KOPT-K1 (cell line): ENCODE measurements at regions not wholly inside any gene's neighbourhood (a gene's known extent, or its start where the extent isn't known, plus 50 kb on each side); places are given as distances from the start of the nearest gene placed in this dataset.
"Not testable (repeated sequence)": the region's sequence is repeated elsewhere in the genome, so short reads cannot be mapped to it uniquely, and the experiment has no call there.

Experiments
- H3K27ac ChIP-seq: fragments of 200-600 bp; sonication (generic); 2 replicates; pipeline ENCODE4 v1.5.1; 2016; ENCODE audit warnings: antibody characterized with exemption, mild to moderate bottlenecking, low read depth, low read length; ENCODE audit not compliant: poor library complexity, severe bottlenecking
- H3K36me3 ChIP-seq: fragments of 200-600 bp; sonication (generic); 2 replicates; pipeline ENCODE4 v1.5.1; 2017; ENCODE audit warnings: antibody characterized with exemption, mild to moderate bottlenecking, low read length, moderate library complexity; ENCODE audit not compliant: insufficient read depth
- H3K9me3 ChIP-seq: fragments of 200-600 bp; sonication (generic); 2 replicates; pipeline ENCODE4 v1.5.1; 2017; ENCODE audit warnings: antibody characterized with exemption, low read length, mild to moderate bottlenecking; ENCODE audit not compliant: insufficient read depth, poor library complexity, severe bottlenecking

- Histone ChIP-seq H3K27ac (no peak overlapping the region), H3K36me3 (no peaks in the 10 kb centered on the region), H3K9me3 (no peaks in the 10 kb centered on the region)
These were observed 497.9 kb upstream of the RAB6C start for GRCh38 chr2:129481306-129482219.

GRCh38 chr2:129482626-129483025 lies 496.8 kb upstream of the RAB6C start:
- Histone ChIP-seq H3K9me3 (no peaks in the 10 kb centered on the region), H3K27ac (no peak overlapping the region), H3K36me3 (no peaks in the 10 kb centered on the region)

DNA sequence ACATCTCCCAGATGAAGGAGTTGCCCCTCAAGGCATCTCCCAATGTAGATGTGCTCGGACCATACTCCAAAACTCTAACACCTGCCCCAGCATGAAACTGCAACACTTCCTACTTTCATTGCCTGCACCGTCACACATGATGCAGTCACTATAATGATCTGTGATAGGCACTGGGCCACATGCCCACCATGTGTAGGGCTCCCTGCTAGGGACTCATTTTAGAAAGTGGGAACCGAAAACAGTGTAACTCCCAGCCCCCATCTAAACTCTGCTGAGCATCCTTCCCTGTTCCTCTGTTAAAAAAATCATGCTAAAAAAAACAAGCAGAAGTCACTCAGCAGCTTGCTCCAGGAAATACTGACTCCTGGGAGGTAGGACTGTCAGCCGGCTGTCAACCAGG lies 496.1 kb upstream of the RAB6C start:
- H3K9me3 ChIP-seq = no peaks in the 10 kb centered on the region
- no peak overlapping the region for H3K27ac ChIP-seq
- no peaks in the 10 kb centered on the region for H3K36me3 ChIP-seq

GRCh38 chr2:129484999-129485897 lies 494.2 kb upstream of the RAB6C start:
- H3K27ac ChIP-seq = no peak overlapping the region
- H3K36me3 ChIP-seq = no peaks in the 10 kb centered on the region
- no peaks in the 10 kb centered on the region for H3K9me3 ChIP-seq

DNA sequence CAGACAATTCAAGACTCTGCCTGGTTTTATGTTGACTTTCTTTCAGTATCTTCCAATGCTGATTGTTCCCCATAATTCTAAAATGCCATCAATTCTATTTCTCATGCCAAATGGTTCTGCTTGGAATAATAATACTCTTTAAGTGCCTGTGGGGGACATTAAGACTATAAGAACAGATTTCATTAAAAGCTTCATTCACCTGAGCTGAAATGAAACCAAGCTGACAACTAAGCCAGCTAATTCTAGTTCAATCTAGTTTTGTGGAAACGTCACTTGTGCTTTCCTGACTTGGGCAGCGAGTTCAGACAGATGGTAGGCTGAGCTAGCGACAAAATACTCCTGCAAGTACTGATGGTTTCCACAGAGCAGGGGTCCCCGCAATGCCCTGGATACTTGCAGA lies 491.1 kb upstream of the RAB6C start:
- H3K9me3 ChIP-seq = no peaks in the 10 kb centered on the region
- no peak overlapping the region for H3K27ac ChIP-seq
- no peaks in the 10 kb centered on the region for H3K36me3 ChIP-seq

- Histone ChIP-seq H3K36me3 (no peaks in the 10 kb centered on the region), H3K27ac (no peak overlapping the region), H3K9me3 (no peaks in the 10 kb centered on the region)
These were observed 488.8 kb upstream of the RAB6C start for GRCh38 chr2:129490641-129491040.

- H3K36me3 ChIP-seq = no peaks in the 10 kb centered on the region
- no peak overlapping the region for H3K27ac ChIP-seq
- no peaks in the 10 kb centered on the region for H3K9me3 ChIP-seq
These were observed 488.2 kb upstream of the RAB6C start for GRCh38 chr2:129491308-129491707.

- Histone ChIP-seq H3K9me3 (no peaks in the 10 kb centered on the region), H3K36me3 (no peaks in the 10 kb centered on the region), H3K27ac (no peak overlapping the region)
These were observed 486.9 kb upstream of the RAB6C start for GRCh38 chr2:129492548-129492947.

DNA sequence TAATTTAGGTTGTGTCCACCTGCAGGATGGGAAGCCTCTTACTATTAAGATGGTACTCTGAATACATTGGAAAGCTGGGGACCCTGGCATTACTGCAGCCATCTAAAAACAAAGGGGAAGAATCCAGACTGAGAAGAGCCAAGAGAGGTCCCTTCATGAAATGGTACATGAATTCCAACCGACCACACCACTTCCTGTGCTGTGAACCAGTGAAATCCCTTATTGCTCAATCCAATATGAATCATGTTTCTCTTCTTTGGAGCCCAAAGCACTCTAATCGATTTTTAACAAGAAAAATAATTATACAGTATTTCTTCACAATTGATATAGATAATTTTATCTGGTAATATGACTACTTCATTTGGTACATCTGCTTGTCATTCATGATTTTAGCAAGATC lies 479.7 kb upstream of the RAB6C start:
- Histone ChIP-seq H3K27ac (no peak overlapping the region), H3K36me3 (no peaks in the 10 kb centered on the region), H3K9me3 (no peaks in the 10 kb centered on the region)

DNA sequence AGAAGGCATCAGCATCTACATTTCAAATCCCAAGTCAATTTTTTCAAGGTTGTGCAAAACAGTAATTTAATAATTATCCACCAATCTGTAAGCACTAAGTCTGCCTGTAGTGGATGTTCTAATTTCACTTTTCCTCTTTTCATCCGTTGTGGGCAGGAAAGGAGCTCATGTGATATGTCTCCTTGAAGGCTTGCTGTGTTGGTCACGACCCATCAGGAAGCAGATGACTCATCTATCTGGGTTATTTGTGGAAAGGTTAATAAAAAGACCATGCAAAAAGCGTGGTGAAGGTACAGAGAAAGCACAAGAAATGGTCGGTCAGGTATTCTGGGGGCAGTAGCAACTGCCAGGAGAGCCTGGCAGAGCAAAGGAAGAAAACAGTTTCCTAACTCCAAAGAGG lies 476.7 kb upstream of the RAB6C start:
- Histone ChIP-seq H3K36me3 (no peaks in the 10 kb centered on the region), H3K27ac (no peak overlapping the region), H3K9me3 (no peaks in the 10 kb centered on the region)

DNA sequence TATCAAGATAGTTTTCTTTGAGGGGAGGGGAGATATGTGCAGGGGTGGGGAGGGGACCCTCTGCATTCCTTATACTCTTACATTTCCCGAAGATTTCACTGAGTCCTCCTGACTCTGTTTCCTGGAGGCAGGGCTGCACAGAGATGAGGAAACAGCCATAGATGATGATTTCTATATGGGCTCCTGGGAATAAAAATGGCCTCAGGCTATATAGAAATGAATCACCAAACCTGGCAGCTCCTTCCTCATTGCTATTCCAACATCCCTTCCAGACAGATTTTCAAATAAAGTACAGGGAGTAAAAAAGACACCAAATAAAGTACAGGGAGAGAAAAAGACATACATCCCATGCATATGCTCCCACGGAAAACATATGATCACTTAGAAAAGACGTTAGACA lies 474.8 kb upstream of the RAB6C start:
- H3K27ac ChIP-seq = no peak overlapping the region
- no peaks in the 10 kb centered on the region for H3K36me3 ChIP-seq

DNA sequence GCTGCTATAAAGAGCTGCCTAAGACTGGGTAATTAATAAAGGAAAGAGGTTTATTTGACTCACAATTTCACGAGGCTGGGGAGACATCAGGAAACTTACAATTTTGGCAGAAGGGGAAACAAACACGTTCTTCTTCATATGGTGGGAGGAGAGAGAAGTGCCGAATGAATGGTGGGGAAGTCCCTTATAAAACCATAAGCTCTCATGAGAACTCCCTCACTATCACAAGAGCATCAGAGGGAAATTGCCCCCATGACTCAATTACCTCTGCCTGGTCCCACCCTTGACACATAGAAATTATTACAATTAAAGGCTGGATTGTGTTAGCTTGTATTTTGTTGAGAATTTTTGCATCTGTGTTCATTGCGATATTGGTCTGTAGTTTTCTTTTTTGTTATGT lies 460.5 kb upstream of the RAB6C start:
- H3K9me3 ChIP-seq = peaks cover 10% of the 10 kb centered on the region
- no peak overlapping the region for H3K27ac ChIP-seq
- no peaks in the 10 kb centered on the region for H3K36me3 ChIP-seq

More for the DNA sequence above, 474.8 kb upstream of the RAB6C start:
- no peaks in the 10 kb centered on the region for H3K9me3 ChIP-seq

GRCh38 chr2:129532158-129532557 lies 447.3 kb upstream of the RAB6C start:
- not testable (repeated sequence) for H3K36me3 ChIP-seq, H3K9me3 ChIP-seq, H3K27ac ChIP-seq

GRCh38 chr2:129548880-129549279 lies 430.6 kb upstream of the RAB6C start:
- Histone ChIP-seq H3K27ac (no peak overlapping the region), H3K36me3 (no peaks in the 10 kb centered on the region), H3K9me3 (peaks cover 1% of the 10 kb centered on the region)

GRCh38 chr2:129550536-129550935 lies 428.9 kb upstream of the RAB6C start:
- no peaks in the 10 kb centered on the region for H3K36me3 ChIP-seq
- no peaks in the 10 kb centered on the region for H3K9me3 ChIP-seq
- H3K27ac ChIP-seq = no peak overlapping the region
